HL-60 (cell line): ENCODE measurements at regions not wholly inside any gene's neighbourhood (a gene's known extent, or its start where the extent isn't known, plus 50 kb on each side); places are given as distances from the start of the nearest gene placed in this dataset.

Experiments
- DNase-seq, 2 experiments: peaks; one replicate each; pipeline ENCODE4 v3.0.0-alpha.2; 2010 to 2020; ENCODE audit warnings: low read depth in 1 of 2, low spot score in 1 of 2
- H3K27ac ChIP-seq: fragments of 250-450 bp; sonication (Bioruptor Pico); replicated peaks from 2 replicates; pipeline ENCODE4 v1.5.1; 2020; ENCODE audit warnings: mild to moderate bottlenecking, moderate library complexity
- H3K27me3 ChIP-seq: fragments of 250-450 bp; sonication (Bioruptor Pico); 2 replicates; pipeline ENCODE4 v1.5.1; 2021; ENCODE audit warnings: mild to moderate bottlenecking, moderate library complexity; ENCODE audit not compliant: insufficient read depth, poor library complexity, severe bottlenecking
- H3K4me3 ChIP-seq: replicated peaks from 2 replicates; pipeline ENCODE4 v1.5.1; 2011; ENCODE audit warnings: mild to moderate bottlenecking, control low read depth, low read length; ENCODE audit not compliant: insufficient read depth
- GABPA ChIP-seq: IDR thresholded peaks from 2 replicates; pipeline ENCODE4 v1.6.1; 2012; ENCODE audit warnings: low read depth
- POLR2AphosphoS5 ChIP-seq: IDR thresholded peaks from 2 replicates; pipeline ENCODE4 v1.6.1; 2012; ENCODE audit warnings: low read depth
- SPI1 ChIP-seq: IDR thresholded peaks from 2 replicates; pipeline ENCODE4 v1.6.1; 2012; ENCODE audit warnings: low read depth, mild to moderate bottlenecking, borderline replicate concordance
- TF ChIP-seq, protein P1 (sequence below): IDR thresholded peaks from 2 replicates; pipeline ENCODE4 v1.6.1; 2012; ENCODE audit warnings: low read depth; ENCODE audit not compliant: insufficient replicate concordance
- TF ChIP-seq, protein P2 (sequence below): IDR thresholded peaks from one replicate; pipeline ENCODE4 v1.5.1; 2011; ENCODE audit warnings: low read length, control low read depth, inconsistent platforms; ENCODE audit not compliant: insufficient read depth

DNA sequence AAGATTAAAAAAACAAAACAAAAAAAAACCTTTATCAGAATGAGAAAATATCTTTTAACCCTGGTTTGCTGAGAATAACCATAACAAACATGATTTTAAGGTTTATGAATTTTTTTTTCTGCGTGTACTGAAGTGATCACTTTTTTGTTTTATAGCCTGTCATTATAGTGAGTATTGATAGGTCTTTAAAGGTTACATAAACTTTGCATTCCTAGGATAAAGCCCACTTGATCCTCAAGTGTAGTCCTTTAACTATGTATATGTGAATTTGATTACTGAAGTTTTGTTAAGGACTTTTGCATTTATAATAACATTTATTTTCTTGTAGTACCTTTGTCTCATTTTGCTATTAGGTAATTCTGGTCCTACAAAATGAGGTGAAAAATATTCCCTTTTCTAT is 709.8 kb upstream of the PCDH20 start:
- Histone ChIP-seq H3K27me3 (no peaks in the 10 kb centered on the region), H3K4me3 (no peak overlapping the region), H3K27ac (no peak overlapping the region)
- TF ChIP-seq, protein P1, sequence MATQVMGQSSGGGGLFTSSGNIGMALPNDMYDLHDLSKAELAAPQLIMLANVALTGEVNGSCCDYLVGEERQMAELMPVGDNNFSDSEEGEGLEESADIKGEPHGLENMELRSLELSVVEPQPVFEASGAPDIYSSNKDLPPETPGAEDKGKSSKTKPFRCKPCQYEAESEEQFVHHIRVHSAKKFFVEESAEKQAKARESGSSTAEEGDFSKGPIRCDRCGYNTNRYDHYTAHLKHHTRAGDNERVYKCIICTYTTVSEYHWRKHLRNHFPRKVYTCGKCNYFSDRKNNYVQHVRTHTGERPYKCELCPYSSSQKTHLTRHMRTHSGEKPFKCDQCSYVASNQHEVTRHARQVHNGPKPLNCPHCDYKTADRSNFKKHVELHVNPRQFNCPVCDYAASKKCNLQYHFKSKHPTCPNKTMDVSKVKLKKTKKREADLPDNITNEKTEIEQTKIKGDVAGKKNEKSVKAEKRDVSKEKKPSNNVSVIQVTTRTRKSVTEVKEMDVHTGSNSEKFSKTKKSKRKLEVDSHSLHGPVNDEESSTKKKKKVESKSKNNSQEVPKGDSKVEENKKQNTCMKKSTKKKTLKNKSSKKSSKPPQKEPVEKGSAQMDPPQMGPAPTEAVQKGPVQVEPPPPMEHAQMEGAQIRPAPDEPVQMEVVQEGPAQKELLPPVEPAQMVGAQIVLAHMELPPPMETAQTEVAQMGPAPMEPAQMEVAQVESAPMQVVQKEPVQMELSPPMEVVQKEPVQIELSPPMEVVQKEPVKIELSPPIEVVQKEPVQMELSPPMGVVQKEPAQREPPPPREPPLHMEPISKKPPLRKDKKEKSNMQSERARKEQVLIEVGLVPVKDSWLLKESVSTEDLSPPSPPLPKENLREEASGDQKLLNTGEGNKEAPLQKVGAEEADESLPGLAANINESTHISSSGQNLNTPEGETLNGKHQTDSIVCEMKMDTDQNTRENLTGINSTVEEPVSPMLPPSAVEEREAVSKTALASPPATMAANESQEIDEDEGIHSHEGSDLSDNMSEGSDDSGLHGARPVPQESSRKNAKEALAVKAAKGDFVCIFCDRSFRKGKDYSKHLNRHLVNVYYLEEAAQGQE: no peak
- TF ChIP-seq, protein P2, sequence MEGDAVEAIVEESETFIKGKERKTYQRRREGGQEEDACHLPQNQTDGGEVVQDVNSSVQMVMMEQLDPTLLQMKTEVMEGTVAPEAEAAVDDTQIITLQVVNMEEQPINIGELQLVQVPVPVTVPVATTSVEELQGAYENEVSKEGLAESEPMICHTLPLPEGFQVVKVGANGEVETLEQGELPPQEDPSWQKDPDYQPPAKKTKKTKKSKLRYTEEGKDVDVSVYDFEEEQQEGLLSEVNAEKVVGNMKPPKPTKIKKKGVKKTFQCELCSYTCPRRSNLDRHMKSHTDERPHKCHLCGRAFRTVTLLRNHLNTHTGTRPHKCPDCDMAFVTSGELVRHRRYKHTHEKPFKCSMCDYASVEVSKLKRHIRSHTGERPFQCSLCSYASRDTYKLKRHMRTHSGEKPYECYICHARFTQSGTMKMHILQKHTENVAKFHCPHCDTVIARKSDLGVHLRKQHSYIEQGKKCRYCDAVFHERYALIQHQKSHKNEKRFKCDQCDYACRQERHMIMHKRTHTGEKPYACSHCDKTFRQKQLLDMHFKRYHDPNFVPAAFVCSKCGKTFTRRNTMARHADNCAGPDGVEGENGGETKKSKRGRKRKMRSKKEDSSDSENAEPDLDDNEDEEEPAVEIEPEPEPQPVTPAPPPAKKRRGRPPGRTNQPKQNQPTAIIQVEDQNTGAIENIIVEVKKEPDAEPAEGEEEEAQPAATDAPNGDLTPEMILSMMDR: no peak
- TF ChIP-seq GABPA (no peak), POLR2AphosphoS5 (no peak), SPI1 (no peak)
- DNase-seq: no peak

DNA sequence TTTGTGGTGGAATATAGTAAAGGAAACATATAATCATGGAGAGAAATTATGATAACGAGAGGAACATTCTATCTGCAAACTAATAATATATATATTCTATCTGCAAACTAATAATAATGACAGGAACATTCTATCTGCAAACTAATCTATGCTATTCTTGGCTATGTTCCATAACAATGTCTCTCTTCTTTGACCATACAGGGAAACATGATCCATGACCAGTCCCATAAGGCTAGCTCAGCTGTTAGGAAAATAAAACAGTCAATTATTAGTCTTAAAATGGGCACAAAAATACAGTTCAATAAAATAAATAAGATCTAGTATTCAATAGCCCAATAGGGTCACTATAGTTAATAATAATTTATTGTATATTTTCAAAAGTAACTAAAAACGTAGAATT is 707.8 kb upstream of the PCDH20 start:
- H3K4me3 ChIP-seq: no peak overlapping the region
- no peak for DNase-seq
- no peak overlapping the region for H3K27ac ChIP-seq
- TF ChIP-seq, protein P2: no peak
- TF ChIP-seq POLR2AphosphoS5 (no peak), SPI1 (no peak), GABPA (no peak)
- TF ChIP-seq, protein P1: no peak
- no peaks in the 10 kb centered on the region for H3K27me3 ChIP-seq

DNA sequence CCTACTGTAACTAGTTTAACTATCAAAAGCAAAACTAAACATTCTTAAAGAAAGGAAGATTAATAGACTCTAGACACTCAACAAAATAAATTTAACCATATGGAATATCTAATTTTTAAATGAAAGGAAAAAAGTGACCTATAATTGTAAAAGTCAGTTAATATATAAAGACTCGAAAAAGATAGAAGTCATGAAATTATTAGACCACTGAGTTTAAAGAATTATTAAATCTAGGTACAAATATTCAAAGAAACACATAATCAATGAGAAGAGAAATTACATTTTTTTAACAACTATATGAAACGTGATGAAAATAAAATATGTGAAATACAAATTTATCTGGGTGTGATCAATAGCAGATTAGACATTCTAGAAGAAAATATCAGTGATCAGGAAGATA is 706.8 kb upstream of the PCDH20 start:
- no peak for DNase-seq

More for the DNA sequence above, 706.8 kb upstream of the PCDH20 start:
- Histone ChIP-seq H3K4me3 (no peak overlapping the region), H3K27me3 (no peaks in the 10 kb centered on the region), H3K27ac (no peak overlapping the region)
- TF ChIP-seq SPI1 (no peak), POLR2AphosphoS5 (no peak), GABPA (no peak)
- TF ChIP-seq, protein P2: no peak
- TF ChIP-seq, protein P1: no peak
